DOHH2 (cell line): ENCODE measurements at regions not wholly inside any gene's neighbourhood (a gene's known extent, or its start where the extent isn't known, plus 50 kb on each side); places are given as distances from the start of the nearest gene placed in this dataset.

ENCODE experiments used
- EZH2phosphoT487 ChIP-seq: fragments of 200-600 bp; sonication (generic); IDR thresholded peaks from 2 replicates; pipeline ENCODE4 v1.6.1; 2017; ENCODE audit warnings: borderline replicate concordance, mild to moderate bottlenecking, antibody characterized with exemption, low read length, moderate library complexity, mixed read lengths
- TF ChIP-seq, protein P1 (sequence below): fragments of 200-600 bp; sonication (generic); IDR thresholded peaks from one replicate; pipeline ENCODE4 v1.5.1; 2014; ENCODE audit warnings: antibody characterized with exemption, mild to moderate bottlenecking, low read depth, low read length; ENCODE audit not compliant: poor library complexity, severe bottlenecking

DNA sequence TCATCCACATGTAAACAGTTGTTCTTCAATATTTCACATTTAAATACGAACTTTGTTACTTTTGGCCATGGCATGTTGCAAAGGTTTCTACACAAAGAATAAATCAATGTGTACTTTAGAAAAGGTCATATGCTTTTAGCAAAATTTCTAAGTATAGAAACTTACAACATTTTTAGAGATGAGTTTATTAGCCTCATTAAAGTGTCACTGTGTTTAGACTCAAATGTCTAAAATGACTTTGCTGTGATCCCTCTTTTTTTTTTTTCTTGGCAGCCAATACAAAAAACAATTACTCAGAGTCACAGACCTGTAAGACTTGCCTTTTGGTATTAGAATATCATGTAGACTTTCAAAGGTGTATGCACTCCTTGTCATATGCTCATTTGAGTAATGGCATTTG is 349.3 kb upstream of the KIAA1217 start:
- TF ChIP-seq, protein P1, sequence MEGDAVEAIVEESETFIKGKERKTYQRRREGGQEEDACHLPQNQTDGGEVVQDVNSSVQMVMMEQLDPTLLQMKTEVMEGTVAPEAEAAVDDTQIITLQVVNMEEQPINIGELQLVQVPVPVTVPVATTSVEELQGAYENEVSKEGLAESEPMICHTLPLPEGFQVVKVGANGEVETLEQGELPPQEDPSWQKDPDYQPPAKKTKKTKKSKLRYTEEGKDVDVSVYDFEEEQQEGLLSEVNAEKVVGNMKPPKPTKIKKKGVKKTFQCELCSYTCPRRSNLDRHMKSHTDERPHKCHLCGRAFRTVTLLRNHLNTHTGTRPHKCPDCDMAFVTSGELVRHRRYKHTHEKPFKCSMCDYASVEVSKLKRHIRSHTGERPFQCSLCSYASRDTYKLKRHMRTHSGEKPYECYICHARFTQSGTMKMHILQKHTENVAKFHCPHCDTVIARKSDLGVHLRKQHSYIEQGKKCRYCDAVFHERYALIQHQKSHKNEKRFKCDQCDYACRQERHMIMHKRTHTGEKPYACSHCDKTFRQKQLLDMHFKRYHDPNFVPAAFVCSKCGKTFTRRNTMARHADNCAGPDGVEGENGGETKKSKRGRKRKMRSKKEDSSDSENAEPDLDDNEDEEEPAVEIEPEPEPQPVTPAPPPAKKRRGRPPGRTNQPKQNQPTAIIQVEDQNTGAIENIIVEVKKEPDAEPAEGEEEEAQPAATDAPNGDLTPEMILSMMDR: no peak
- TF ChIP-seq EZH2phosphoT487: no peak
